OCI-LY1 (cell line): ENCODE measurements at regions not wholly inside any gene's neighbourhood (a gene's known extent, or its start where the extent isn't known, plus 50 kb on each side); places are given as distances from the start of the nearest gene placed in this dataset.

Source experiments
- EZH2 ChIP-seq: fragments of 200-600 bp; sonication (generic), shearing (Covaris generic); IDR thresholded peaks from 2 replicates; pipeline ENCODE4 v1.8.0; 2017; ENCODE audit warnings: borderline replicate concordance, mixed run types, mild to moderate bottlenecking, antibody characterized with exemption, low read length, moderate library complexity, mixed read lengths
- TF ChIP-seq, protein P1 (sequence below): fragments of 200-600 bp; sonication (generic), shearing (Covaris generic); IDR thresholded peaks from 2 replicates; pipeline ENCODE4 v1.5.1; 2017; ENCODE audit warnings: mild to moderate bottlenecking, antibody characterized with exemption, low read length, moderate library complexity, mixed read lengths

DNA sequence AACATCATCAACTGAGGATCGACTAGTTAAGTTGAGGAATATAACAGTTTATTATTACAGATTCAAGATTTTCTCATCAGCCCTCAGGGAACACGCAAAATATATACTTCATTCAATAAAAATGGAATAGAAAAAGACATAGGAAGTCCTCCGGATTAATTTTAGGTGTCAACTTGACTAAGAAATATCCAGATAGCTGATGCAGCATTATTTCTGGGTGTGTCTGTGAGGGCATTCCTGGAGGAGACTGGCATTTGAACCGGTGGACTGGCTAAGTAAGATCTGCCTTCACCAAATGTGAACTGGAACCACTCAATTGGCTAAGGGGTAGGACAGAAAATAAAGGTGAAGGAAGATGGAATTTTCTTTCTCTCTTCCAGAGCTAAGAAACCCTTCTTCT is 845.3 kb downstream of the SOCS6 start:
- TF ChIP-seq, protein P1, sequence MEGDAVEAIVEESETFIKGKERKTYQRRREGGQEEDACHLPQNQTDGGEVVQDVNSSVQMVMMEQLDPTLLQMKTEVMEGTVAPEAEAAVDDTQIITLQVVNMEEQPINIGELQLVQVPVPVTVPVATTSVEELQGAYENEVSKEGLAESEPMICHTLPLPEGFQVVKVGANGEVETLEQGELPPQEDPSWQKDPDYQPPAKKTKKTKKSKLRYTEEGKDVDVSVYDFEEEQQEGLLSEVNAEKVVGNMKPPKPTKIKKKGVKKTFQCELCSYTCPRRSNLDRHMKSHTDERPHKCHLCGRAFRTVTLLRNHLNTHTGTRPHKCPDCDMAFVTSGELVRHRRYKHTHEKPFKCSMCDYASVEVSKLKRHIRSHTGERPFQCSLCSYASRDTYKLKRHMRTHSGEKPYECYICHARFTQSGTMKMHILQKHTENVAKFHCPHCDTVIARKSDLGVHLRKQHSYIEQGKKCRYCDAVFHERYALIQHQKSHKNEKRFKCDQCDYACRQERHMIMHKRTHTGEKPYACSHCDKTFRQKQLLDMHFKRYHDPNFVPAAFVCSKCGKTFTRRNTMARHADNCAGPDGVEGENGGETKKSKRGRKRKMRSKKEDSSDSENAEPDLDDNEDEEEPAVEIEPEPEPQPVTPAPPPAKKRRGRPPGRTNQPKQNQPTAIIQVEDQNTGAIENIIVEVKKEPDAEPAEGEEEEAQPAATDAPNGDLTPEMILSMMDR, result no peak
- no peak for TF ChIP-seq EZH2
